ENCODE measurements at regions not wholly inside any gene's neighbourhood (a gene's known extent, or its start where the extent isn't known, plus 50 kb on each side); places are given as distances from the start of the nearest gene placed in this dataset.

GRCh38 chr5:92911851-92912250, 669.2 kb downstream of the NR2F1-AS1 start:
- Histone ChIP-seq H3K9me3 (replicated peaks; ENCODE audit: control insufficient read depth, insufficient read depth, low read length) (no peaks in the 10 kb centered on the region), H3K27ac (ENCODE audit: insufficient read depth, low read depth, low read length) (no peak overlapping the region), H3K9me1 (replicated peaks; ENCODE audit: control insufficient read depth, extremely low read depth, insufficient read depth, low read length) (no peaks in the 10 kb centered on the region), H2AFZ (ENCODE audit: low read depth, low read length) (no peak overlapping the region), H3K27me3 (ENCODE audit: control insufficient read depth in 2 of 2, insufficient read depth in 2 of 2, low read length in 2 of 2) (no peaks in the 10 kb centered on the region), H3K4me1 (ENCODE audit: control insufficient read depth, extremely low read depth, insufficient read depth, low read length) (peaks cover 16% of the 10 kb centered on the region), H3K4me3 (replicated peaks in 1 of 3; ENCODE audit: insufficient read depth in 1 of 3, low read depth in 1 of 3, low read length in 3 of 3) (no peak overlapping the region), H3K79me2 (ENCODE audit: control insufficient read depth, insufficient read depth, low read length) (no peaks in the 10 kb centered on the region), H3K4me2 (ENCODE audit: insufficient read depth, low read length) (no peak overlapping the region), H4K20me1 (replicated peaks; ENCODE audit: control insufficient read depth, extremely low read depth, insufficient read depth, low read length) (no peaks in the 10 kb centered on the region), H3K36me3 (ENCODE audit: control insufficient read depth in 2 of 2, extremely low read depth in 1 of 2, insufficient read depth in 2 of 2, low read length in 2 of 2) (no peaks in the 10 kb centered on the region), H3K9ac (replicated peaks; ENCODE audit: extremely low read depth, insufficient read depth, low read length) (no peak overlapping the region)
- dilution Hi-C loops (cut with MboI; ENCODE audit: extremely low pct_ligation_motif_present, low sequenced_read_pairs) (no loop called here), intact Hi-C loops (cut with micrococcal nuclease) (loop anchor here (10.0 kb wide), 1 partner anchor 1003 kb away; no protein-coding TSS in a partner anchor)
- TF ChIP-seq GATA2 (IDR thresholded peaks at IDR 0.05; ENCODE audit: insufficient read depth, insufficient read length, low read depth, low read length) (no peak), CTCF (IDR thresholded peaks at IDR 0.05; ENCODE audit: extremely low read depth in 1 of 2, insufficient read depth in 1 of 2, low read depth in 1 of 2, low read length in 2 of 2) (no peak)
- ChIA-PET POLR2A (interaction anchor here (0.6 kb wide), 1 partner anchor 675 kb away, joined by 5 read pairs; no protein-coding TSS in a partner anchor), CTCF (no interaction called here)
- FAIRE-seq, result no peak
- BruUV-seq (replicated peaks), result no TSS peak
- DNase-seq (ENCODE audit: low read depth, low spot score), result no peak

- no peaks in the 10 kb centered on the region for H4K20me1 ChIP-seq (replicated peaks; ENCODE audit: control insufficient read depth, extremely low read depth, insufficient read depth, low read length)
- H3K36me3 ChIP-seq (ENCODE audit: control insufficient read depth in 2 of 2, extremely low read depth in 1 of 2, insufficient read depth in 2 of 2, low read length in 2 of 2), result no peaks in the 10 kb centered on the region
- DNase-seq (ENCODE audit: low read depth, low spot score) (no peak), FAIRE-seq (no peak)
- no peak overlapping the region for H2AFZ ChIP-seq (ENCODE audit: low read depth, low read length)
- no peak overlapping the region for H3K27ac ChIP-seq (ENCODE audit: insufficient read depth, low read depth, low read length)
- intact Hi-C loops (cut with micrococcal nuclease), result loop anchor here (10.0 kb wide), 1 partner anchor 1004 kb away; no protein-coding TSS in a partner anchor
- no TSS peak for BruUV-seq (replicated peaks)
- no peak overlapping the region for H3K4me2 ChIP-seq (ENCODE audit: insufficient read depth, low read length)
- ChIA-PET CTCF (interaction anchor here (2.7 to 2.9 kb wide), 2 partner anchors 697 to 890 kb away, joined by 15 to 59 read pairs; no protein-coding TSS in a partner anchor), POLR2A (no interaction called here)
- peaks cover 16% of the 10 kb centered on the region for H3K4me1 ChIP-seq (ENCODE audit: control insufficient read depth, extremely low read depth, insufficient read depth, low read length)
- H3K9me1 ChIP-seq (replicated peaks; ENCODE audit: control insufficient read depth, extremely low read depth, insufficient read depth, low read length), result no peaks in the 10 kb centered on the region
- no peak overlapping the region for H3K4me3 ChIP-seq (replicated peaks in 1 of 3; ENCODE audit: insufficient read depth in 1 of 3, low read depth in 1 of 3, low read length in 3 of 3)
- TF ChIP-seq JUN (IDR thresholded peaks at IDR 0.05; ENCODE audit: borderline replicate concordance, insufficient read depth, insufficient read length, low read depth) (no peak), EZH2 (IDR thresholded peaks at IDR 0.05; ENCODE audit: borderline replicate concordance, low read depth, low read length, severe bottlenecking) (no peak), FOS (IDR thresholded peaks at IDR 0.05; ENCODE audit: borderline replicate concordance, insufficient read depth, low read length) (no peak), POLR2A (IDR thresholded peaks at IDR 0.05; ENCODE audit: low read depth, low read length) (no peak), MAX (IDR thresholded peaks at IDR 0.05; ENCODE audit: insufficient read depth, insufficient read length) (no peak)
- no peak overlapping the region for H3K9ac ChIP-seq (replicated peaks; ENCODE audit: extremely low read depth, insufficient read depth, low read length)
- no peaks in the 10 kb centered on the region for H3K27me3 ChIP-seq (ENCODE audit: control insufficient read depth in 2 of 2, insufficient read depth in 2 of 2, low read length in 2 of 2)
- H3K9me3 ChIP-seq (replicated peaks; ENCODE audit: control insufficient read depth, insufficient read depth, low read length), result no peaks in the 10 kb centered on the region
- dilution Hi-C loops (cut with MboI; ENCODE audit: extremely low pct_ligation_motif_present, low sequenced_read_pairs), result no loop called here
- no peaks in the 10 kb centered on the region for H3K79me2 ChIP-seq (ENCODE audit: control insufficient read depth, insufficient read depth, low read length)
Observed at GRCh38 chr5:92911293-92911692, 669.7 kb downstream of the NR2F1-AS1 start.

All from endothelial cell of umbilical vein (primary cell).